SK-N-MC (cell line): ENCODE measurements at regions not wholly inside any gene's neighbourhood (a gene's known extent, or its start where the extent isn't known, plus 50 kb on each side); places are given as distances from the start of the nearest gene placed in this dataset.

ENCODE experiments used
- EZH2 ChIP-seq: fragments of 200-600 bp; sonication (generic); IDR thresholded peaks from one replicate; pipeline ENCODE4 v1.6.1; 2017; ENCODE audit warnings: antibody characterized with exemption
- POLR2AphosphoS5 ChIP-seq: IDR thresholded peaks from 2 replicates; pipeline ENCODE4 v1.6.1; 2012; ENCODE audit warnings: mild to moderate bottlenecking, low read depth, low read length, borderline replicate concordance

DNA sequence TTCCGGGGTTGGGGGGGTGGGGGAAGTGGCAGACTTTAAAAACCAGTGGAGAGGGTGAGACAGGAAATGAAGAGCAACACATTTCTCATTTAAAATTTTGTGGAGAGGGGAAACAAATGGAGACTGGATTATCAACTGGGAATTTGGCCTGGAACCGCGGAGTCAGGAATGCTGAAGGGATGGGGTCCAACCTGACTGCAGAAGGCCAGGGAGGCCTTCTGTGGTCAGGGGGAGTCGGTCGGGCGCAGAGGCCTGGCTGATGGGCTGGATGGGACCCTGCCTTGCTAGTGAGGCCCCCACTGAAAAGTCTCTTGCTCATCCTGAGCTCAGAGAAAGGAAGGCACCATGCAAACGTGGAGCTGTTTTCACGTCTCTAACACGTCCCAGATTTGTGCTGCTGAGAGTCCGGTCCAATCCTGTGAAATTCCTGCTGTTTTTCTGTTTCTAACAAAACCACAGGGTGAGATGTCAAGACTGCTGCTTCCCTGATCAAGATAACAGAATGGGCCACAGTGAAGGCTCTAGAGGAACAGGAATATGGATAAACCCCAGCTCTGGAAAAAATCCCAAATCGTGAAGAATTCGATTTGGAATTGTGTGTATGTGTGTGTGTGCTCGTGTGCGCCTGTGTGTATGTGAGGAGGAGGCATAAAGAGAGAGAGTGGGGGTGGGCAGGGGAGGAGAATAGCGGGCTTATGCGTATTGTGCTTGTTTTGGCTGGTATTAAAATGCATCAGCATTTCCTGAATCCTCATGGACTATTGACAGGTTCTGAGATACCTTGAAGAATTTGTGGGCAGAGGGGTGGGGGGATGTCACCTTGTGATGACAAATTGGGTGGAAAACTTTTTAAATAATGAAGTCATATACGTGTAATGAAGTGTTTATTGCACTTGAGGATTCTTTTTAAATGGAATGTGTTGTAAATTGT is 117.4 kb downstream of the NGF start:
- TF ChIP-seq EZH2 (no peak), POLR2AphosphoS5 (no peak)
